HG03558 (cell line): ENCODE measurements at regions not wholly inside any gene's neighbourhood (a gene's known extent, or its start where the extent isn't known, plus 50 kb on each side); places are given as distances from the start of the nearest gene placed in this dataset.

Experiments
- ATAC-seq: cut with Tn5 transposase; IDR thresholded peaks from one replicate; pipeline ENCODE4 v1.9.1; 2021; ENCODE audit warnings: moderate number of reproducible peaks; ENCODE audit not compliant: unreplicated experiment; ENCODE audit errors: extremely low read depth

DNA sequence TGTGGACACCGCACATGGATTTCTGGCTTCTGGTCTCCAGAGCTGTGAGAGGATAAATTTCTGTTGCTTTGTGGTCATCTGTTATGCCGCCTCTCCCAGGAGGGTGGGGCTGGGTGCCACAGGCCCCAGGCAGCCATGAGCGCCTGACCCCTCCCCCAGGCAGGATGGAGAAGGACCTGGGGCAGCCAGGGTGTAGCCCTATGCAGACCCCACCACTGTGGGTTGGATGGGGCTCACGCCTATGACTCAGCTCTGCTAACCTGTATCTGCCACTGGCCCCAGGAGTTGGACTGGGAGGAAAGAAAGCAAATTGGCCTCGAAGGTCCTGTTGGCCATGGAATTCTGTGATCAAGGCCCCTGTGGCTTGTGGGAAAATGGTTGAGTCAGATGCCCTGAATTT, 1351.1 kb downstream of the BRD1 start:
- no peak for ATAC-seq

DNA sequence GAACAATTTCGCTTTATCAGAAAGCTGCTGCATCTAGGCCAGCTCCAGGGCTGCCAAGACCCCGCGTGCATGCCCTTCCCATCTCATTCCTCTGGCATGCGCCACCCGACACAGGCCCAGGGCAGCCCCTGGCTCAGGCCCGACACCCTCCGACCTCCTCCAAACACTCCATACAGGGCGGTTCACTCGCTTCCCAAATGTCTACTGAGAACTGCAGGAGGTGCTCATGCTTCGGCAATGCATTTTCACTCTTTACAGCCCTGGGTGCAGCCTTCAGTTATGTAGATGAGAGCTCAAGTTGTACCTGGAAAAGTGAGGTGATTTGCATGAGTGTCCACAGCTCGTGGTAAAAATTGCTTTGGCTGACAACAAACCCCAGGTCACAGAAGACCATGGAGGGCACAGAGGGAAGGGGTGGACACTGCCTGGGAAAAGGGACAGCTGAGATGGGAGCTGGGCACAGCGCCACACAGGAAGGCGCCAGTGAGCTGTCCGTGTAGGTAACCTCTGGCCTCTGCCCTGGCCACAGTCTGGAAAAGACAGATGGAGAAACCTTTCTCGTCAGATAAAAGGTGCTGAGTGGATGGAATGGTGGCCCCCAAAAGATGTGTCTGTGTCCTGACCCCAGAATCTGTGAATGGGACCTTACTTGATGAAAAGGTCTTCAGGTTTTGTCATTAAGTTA, 1351.9 kb downstream of the BRD1 start:
- no peak for ATAC-seq

DNA sequence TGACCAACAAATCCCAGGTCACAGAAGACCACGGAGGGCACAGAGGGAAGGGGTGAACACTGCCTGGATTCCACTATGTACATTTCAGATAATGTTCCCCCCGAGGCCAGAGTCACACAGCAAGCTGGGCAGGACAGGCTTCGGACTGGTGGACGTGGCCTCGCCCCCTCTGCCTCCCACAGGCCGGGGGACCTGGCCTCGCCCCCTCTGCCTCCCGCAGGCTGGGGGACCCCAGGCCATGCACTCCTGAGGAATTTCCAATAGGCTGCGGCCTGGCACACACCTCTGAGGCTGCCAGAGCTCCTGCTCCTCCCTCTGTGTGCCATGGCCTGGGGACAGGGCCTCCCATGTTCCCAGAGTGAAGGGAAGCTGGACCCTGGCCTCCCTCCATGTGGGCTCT, 1352.8 kb downstream of the BRD1 start:
- no peak for ATAC-seq

DNA sequence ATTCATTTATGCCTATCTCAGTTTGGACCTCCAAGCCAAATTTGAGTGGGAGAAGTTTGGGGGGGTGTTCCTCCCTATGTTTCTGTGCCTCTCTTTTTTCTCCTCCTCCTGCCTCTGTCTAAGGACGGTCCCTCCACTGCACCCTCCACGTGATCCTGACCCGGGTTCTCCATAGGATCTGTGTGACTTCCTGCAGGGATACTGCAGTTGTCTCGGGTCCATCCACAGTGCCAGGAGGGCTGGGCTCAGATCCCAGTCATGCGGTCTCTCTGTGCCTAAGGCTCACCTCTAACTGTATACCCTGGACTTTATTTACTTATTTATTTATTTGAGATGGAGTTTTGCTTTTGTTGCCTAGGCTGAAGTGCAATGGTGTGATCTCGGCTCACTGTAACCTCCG, 1354.5 kb downstream of the BRD1 start:
- no peak for ATAC-seq

DNA sequence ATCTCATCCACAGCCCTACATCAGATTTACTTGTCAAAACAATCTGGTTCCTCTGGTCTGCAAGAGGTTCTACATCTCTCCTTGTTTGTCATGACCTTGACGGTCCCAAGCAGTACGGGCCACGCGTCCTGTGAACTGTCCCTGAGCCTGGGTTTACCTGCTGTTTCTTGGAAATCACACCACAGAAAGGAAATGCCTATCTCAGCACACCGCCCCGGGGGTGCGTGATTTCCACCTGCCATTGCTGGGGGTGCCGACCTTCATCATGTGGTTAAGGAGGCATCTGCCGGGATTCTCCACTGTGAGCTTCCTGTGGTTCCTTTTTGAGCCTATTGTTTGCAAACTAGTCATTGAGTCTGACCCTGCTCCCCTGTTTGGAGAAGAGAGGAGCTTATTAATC, 1363.4 kb downstream of the BRD1 start:
- no peak for ATAC-seq

DNA sequence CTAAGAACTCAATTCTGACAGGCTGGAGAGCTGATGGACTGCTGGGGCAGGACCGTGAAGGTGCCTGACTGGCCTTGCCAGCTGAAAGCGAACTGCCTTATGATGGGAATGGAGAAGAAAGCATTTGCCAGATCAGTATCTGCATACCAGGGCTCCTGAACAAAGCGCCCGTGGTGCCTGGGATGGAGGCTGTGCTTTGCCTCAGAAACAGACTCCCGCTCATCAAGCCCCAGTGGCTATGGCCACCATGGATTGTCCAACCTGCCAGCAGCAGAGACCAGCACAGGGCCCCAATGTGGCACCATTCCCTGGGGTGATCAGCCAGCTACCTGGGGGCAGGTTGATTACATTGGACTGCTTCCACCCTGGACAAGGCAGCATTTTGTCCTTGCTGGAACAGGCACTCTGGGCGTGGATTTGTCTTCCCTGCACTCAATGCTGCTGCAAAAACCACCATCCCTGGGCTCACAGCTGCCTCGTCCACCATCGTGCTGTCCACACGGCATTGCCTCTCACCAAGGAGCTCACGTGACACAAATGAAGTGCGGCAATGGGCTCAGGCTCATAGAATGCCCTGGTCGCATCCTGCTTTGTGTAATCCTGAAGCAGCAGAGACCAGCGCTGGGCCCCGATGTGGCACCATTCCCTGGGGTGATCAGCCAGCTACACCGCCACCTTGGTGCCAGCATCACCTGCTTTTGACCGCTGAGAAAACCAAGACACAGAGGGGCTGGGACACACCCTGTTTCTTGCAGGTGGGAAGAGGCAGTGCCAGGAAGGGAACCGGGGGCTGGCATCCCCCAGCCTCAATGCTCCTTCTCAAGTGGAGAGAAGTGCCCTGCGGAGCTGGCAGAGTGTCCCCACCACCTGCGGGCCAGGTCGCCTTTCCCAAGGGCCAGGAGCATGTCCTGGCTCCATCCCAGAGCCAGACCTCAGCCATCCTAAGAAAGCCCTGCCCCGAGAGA, 1367.5 kb downstream of the BRD1 start:
- no peak for ATAC-seq

DNA sequence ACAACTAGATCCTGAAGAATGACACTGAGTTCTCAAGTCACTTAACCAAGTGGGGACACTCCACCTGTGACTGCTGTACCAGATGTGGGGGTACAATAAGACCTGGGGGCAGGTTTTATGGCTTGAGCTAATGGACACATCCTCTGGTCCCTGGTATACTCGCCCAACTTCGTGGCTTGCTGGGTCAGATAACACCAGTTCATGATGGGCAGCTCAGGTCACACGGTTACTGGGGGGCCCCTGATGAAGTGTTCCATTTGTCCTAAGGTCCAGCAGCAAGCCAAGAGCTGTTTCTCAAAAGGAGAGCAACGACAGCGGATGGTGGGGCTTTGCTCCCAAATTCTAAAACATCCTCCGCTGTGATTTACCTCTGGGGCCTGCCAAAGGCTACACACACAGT, 1368.4 kb downstream of the BRD1 start:
- no peak for ATAC-seq

DNA sequence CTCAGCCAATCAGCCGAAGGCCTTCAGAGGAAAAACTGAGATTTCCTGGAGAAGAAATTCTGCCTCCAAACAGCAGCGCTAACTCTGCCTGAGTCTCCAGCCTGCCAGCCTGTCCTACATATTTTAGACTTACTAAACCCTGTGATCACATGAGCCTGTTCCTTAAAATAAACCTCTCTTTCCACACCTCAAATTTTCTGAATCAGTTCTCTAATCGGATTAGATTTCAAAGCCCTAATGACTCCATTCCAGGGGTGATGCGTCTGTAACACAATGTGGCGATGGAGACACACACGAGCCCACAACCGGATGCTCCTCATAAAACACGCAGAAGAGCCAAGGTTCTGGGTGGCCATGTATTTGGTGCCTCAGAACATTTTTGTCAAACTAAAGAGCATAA, 1371.2 kb downstream of the BRD1 start:
- ATAC-seq, result no peak

DNA sequence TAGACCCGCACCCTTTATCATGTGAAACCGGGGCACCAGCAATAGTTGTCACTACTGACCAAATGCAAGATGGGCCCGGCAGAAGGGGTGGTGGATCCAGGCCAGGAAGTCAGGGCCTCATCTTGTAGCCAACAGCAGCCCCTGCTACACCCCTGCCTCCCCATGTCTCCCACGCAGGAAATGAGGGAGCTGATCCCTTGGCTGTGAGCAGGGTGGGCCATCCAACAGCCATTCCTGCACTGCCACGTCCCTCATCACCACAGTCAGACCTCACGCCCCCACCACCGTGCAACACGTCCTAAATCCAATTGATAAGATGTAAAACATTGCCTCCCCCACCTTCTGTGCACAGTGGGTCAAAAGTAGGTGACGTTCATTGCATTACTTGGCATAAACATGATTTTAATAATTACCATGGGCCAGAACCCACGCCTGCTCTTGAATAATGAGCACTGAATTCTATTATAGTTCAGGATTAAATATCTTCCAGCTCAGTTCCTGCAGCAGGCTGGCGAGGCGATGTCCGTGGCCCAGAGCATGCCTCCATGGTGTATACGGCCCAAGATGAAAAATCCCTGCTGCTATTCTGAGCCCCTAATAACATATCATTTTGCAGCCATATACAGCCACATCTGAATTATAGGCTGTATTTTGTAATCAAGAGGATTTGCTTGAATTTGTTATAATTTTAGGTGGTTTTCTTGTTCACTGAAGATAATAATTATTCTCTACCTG, 1373.8 kb downstream of the BRD1 start:
- ATAC-seq, result no peak

DNA sequence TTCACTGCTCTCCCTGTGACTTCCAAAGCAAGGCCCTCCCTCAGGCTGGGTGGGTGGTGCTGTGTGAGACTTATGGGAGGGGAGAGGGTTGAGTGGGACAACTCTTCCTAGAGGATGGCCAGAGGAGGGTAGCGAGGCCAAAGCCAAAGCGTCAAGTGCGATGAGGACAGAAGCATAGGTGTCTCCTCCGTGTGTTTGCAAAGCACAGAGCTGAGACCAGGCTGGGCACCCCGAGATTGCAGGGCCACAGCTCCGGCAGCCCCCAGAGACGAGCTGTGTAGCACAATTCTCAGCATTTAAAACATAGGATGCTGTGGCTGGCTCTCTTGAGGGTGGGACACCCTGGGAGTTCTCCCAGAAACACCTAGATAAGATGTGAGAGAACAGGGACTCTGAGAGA, 1374.5 kb downstream of the BRD1 start:
- no peak for ATAC-seq

DNA sequence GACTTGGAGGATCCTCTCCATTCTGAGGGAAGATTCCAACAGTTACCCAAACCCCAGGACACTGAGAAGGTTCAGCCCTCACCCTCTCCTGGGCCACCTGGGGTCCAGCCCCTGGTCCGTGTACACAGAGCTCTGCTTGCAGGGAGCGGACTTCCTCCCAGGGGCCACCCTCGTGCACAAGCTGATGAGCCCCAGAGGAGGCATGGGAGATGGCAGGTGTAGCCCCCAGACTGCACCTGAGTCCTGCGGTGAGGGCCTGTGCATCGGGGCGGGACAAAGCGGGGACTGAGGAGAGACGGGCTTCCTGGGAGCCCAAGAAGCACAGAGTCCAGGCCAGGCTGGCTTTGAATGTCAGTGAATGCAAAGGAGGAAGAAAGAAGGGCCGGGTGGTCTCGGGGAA, 1374.9 kb downstream of the BRD1 start:
- no peak for ATAC-seq

DNA sequence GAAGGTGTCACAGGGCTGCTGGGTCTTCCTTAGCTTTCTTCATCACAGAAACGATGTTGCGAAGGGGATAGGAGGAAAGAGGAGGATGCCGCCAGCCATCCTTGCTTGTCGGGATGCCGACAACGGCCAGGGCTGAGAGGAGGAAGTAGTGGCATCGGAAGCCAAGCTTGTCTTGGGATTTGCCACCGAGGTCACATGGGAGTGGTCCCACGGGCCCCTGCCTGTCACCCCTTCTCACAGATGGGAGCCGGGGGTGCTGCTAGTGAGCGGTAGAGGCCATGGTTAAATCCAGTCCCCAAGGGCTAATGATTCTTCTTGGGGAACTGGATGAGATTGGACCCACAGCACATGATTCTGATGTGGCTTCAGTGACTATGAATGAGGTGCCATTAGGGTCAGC, 1375.8 kb downstream of the BRD1 start:
- ATAC-seq, result no peak

DNA sequence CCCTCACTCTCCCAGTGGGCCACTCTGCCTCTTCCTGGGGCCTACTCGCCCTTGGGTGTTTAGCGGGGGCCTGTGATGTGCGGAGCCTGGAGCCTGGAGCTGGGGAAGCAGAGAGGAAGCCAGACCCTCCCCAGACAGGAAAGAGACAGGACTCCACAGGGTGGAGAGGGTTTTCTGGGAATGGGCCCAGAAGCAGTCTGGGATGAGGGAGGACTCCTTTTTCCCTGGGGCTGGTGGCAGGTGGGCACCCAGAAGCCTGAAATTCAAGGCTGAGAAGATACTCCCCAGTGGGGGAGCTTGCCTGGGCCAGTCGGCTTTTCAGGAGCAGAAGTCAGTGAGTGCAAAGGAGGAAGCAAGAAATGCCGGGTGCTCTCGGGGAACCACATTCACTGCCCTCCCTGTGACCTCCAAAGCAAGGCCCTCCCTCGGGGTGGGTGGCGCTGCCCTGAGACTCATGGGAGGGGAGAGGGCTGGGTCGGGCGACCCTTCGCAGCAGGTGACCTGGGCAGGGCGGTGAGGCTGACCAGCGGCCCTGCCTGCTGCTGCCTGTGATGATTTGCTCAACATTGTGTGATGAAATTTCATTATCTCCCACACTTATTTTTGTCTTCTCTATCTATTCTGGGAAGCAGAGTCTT, 1377.4 kb downstream of the BRD1 start:
- no peak for ATAC-seq

DNA sequence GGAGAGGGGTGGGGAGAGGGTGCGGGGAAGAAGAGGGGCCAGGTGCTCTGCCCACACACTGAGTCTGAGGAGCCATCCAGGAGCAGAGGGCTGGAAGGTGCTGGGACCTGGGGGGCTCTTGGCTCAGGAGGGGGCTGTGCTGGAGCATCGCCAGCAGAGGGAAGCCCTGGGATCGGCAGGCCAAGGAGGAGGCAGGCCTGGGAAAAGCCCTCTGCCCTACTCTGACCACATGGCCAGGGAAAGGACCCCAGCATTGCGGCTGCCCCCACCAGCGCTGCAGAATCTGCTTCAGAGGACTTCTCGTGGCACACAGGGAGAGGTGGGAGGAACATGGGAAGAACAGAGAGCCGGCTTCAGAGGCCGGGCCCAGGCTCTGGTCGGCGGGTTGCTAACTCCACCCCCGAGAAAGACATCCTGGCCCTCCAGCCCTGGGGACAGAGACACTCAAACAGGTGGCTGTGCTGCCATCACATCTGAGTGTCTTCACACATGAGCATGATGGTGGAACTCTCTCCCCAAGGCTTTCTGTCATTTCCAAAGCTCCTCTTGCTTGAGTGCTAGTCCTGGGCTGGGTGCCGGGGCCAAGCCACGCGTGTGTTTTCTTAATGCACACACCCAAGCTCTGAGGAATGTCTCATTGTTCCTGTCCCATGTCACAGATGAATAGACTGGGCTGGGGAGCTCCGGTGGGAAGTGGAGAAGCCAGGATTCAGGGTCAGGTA, 1378.0 kb downstream of the BRD1 start:
- ATAC-seq, result no peak

DNA sequence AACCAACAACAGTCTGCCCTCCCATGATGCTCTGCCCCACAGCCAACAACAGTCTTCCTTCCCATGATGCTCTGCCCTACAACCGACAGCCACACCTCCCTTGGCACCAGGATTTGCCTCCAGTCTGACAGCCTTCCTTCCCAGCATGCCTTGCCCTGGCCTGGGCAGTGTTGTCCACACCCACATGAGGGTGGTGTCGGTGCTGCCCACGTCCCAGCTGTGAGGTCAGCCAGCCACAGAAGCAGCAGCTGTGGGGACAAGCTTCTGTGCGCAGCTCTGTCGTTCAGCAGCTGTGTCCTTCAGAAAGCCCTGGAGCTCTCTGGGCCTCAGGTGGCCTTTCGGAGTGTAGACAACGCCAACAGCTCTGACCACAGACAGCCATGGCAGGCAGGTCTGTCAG, 1378.9 kb downstream of the BRD1 start:
- ATAC-seq, result no peak

DNA sequence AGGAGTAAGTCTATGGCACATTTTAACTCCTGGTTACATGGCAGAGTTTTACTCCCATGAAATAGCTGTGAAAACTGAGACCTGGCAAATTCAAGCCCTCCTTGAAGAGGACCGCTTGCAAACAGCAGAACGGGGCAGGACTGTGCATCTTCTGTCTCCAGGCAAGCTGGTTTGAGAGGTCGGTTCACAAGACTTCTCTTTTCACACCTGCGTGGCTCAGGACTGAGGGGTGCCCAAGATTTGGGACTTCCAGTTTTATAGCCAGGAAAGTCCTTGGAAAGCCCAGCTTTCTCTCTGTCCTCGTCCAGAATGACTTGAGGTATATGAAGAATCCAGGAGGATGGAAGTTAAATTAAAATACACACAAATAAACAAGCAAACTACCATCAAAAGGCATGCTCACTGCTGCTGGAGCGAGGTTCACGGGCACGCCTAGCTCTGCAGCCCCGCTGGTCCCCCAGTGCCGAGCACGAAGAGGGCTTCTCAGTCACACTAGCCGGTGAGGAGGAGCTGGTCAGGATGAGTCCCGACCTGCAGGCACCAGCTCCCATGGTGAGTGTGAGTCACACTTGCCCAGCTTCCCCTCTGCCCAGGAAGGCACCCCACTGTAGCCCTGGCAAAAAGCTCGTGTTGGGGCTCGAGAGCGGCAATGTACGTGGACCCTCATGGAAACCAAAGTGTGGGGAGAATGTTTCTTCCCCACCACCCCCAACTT, 1382.4 kb downstream of the BRD1 start:
- ATAC-seq, result no peak

DNA sequence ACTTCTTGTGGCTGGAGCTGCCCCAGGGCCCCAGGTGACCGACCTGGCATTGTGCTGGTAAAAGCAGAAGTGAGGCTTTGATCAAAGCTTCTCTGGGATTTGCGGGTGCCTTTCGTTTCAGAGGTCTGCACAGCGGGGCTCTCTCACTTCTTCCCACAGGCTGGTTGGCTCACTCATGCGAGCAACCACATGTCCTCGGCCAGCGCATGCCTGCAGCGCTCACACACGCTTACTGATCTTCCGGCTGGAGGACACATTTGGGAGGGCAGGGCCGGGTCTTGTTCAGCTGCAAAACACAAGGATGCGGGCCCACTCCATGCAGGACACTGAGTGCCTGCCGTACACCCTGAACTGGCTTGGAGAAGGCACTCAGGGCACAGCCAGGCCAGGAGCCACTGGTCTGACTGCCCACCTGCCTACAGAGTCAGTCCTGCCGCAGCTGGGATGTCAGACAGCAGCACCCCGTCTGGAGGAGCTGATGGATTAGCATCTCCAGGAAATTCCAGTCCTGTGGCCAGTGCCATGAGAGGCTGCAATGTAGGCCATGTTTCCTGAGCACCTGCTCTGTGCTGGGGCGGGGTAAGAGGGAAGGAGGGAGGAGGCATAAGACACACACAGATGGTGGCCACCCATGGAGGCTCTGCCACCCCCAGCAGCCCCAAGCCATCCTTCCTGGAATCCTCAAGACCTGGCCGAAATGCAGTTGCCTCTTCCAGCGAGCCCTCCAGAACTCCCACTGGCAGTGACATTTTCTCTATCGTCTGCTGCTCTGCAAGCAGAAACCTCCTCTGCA, 1383.2 kb downstream of the BRD1 start:
- no peak for ATAC-seq

DNA sequence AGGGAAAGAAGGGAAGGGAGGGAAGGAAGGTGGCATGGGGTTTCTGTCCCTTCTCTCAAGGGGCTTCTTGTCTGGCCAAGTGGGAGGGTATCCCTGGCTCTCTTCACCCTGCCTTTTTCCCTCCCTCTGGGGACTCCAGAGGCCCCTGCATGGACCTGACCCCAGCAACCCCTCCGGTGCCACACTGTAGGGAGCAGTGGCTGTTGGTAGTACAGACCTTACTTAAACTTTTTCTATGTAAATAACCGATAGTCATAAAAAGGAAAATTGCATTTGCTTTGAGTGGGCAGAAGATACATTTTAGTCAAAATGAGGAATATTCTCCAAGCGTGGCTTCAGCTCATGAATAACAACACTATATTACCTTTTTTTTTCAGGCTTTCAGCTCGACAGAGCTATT, 1384.0 kb downstream of the BRD1 start:
- no peak for ATAC-seq

DNA sequence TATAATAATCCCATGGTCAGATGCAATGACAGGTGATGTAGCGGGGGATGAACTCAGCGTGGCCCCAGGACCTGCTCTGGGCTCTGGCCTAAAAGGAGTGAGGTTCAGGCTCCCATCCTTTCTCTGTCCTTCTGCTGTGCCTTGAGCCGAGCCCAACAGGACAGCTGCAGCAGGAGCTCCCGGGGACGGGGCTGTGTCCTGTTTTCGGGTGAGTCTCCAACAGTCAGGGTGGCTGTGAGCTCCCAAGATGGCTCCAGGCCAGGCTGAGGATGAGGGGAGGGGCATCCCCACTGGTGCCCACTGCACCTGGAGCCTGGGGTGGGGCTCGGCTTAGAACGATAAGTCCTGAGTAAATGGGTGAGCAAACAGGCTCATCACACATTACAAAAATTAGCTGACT, 1385.0 kb downstream of the BRD1 start:
- ATAC-seq, result no peak
